ENCODE measurements at regions not wholly inside any gene's neighbourhood (a gene's known extent, or its start where the extent isn't known, plus 50 kb on each side); places are given as distances from the start of the nearest gene placed in this dataset.
"Not testable (repeated sequence)": the region's sequence is repeated elsewhere in the genome, so short reads cannot be mapped to it uniquely, and the experiment has no call there.

- DNase-seq: no peak
Observed at GRCh38 chr6:144633886-144634285, 348.8 kb downstream of the UTRN start.

GRCh38 chr6:144634371-144634770 is 349.2 kb downstream of the UTRN start:
- DNase-seq: no peak

- no peak for DNase-seq
Observed at GRCh38 chr6:144635051-144635450, 349.9 kb downstream of the UTRN start.

- not testable (repeated sequence) for DNase-seq
Observed at GRCh38 chr6:144636025-144636424, 350.9 kb downstream of the UTRN start.

GRCh38 chr6:144637541-144637940 is 352.4 kb downstream of the UTRN start:
- no peak for DNase-seq

- no peak for DNase-seq
Observed at GRCh38 chr6:144639654-144640053, 354.5 kb downstream of the UTRN start.

- no peak for DNase-seq
Observed at GRCh38 chr6:144641286-144641685, 356.2 kb downstream of the UTRN start.

GRCh38 chr6:144644776-144645175 is 359.6 kb downstream of the UTRN start:
- DNase-seq: no peak

GRCh38 chr6:144646093-144647056 is 361.2 kb downstream of the UTRN start:
- DNase-seq: no peak

- no peak for DNase-seq
Observed at GRCh38 chr6:144647406-144647964, 362.4 kb downstream of the UTRN start.

- DNase-seq: no peak
Observed at GRCh38 chr6:144647971-144648651, 363.0 kb downstream of the UTRN start.

GRCh38 chr6:144649085-144649484 is 363.9 kb downstream of the UTRN start:
- DNase-seq: no peak

GRCh38 chr6:144651234-144651633 is 366.1 kb downstream of the UTRN start:
- DNase-seq: no peak

GRCh38 chr6:144652292-144652891 is 367.3 kb downstream of the UTRN start:
- no peak for DNase-seq

- DNase-seq: no peak
Observed at GRCh38 chr6:144653885-144654505, 368.9 kb downstream of the UTRN start.

- DNase-seq: no peak
Observed at GRCh38 chr6:144654506-144654905, 369.4 kb downstream of the UTRN start.

- DNase-seq: no peak
Observed at GRCh38 chr6:144655376-144655775, 370.2 kb downstream of the UTRN start.

- DNase-seq: no peak
Observed at GRCh38 chr6:144657691-144658090, 372.6 kb downstream of the UTRN start.

- DNase-seq: no peak
Observed at GRCh38 chr6:144659202-144660182, 374.4 kb downstream of the UTRN start.

- DNase-seq: no peak
Observed at GRCh38 chr6:144660561-144661115, 375.5 kb downstream of the UTRN start.

GRCh38 chr6:144661116-144661806 is 376.1 kb downstream of the UTRN start:
- no peak for DNase-seq

Measured in SHP77 treated with DMSO at 0.1 percent for 48 hours (cell line).